Right forelimb (tissue), 1 donor: ENCODE measurements at regions not wholly inside any gene's neighbourhood (a gene's known extent, or its start where the extent isn't known, plus 50 kb on each side); places are given as distances from the start of the nearest gene placed in this dataset.

Experiments used
- DNase-seq: peaks from one replicate; pipeline ENCODE4 v3.0.0-alpha.2; 2018

GRCh38 chrX:3257471-3257870, 89.0 kb downstream of the MXRA5 start:
- no peak for DNase-seq

GRCh38 chrX:3256868-3257267, 89.6 kb downstream of the MXRA5 start:
- DNase-seq, result no peak

- DNase-seq, result no peak
Observed at GRCh38 chrX:3252744-3253143, 93.7 kb downstream of the MXRA5 start.

- DNase-seq, result no peak
Observed at GRCh38 chrX:3250966-3251365, 95.5 kb downstream of the MXRA5 start.

- DNase-seq, result no peak
Observed at GRCh38 chrX:3244955-3245354, 101.5 kb downstream of the MXRA5 start.

- no peak for DNase-seq
Observed at GRCh38 chrX:3244203-3244743, 102.2 kb downstream of the MXRA5 start.

- no peak for DNase-seq
Observed at GRCh38 chrX:3232262-3232923, 114.1 kb downstream of the MXRA5 start.

GRCh38 chrX:3231766-3232165, 114.7 kb downstream of the MXRA5 start:
- DNase-seq, result no peak

- no peak for DNase-seq
Observed at GRCh38 chrX:3230496-3230895, 116.0 kb downstream of the MXRA5 start.

GRCh38 chrX:3227526-3227925, 118.9 kb downstream of the MXRA5 start:
- no peak for DNase-seq

- no peak for DNase-seq
Observed at GRCh38 chrX:3226087-3226486, 120.4 kb downstream of the MXRA5 start.

- no peak for DNase-seq
Observed at GRCh38 chrX:3221643-3222042, 124.8 kb downstream of the MXRA5 start.

GRCh38 chrX:3219667-3220066, 126.8 kb downstream of the MXRA5 start:
- no peak for DNase-seq

GRCh38 chrX:3219231-3219630, 127.2 kb downstream of the MXRA5 start:
- DNase-seq, result no peak

- DNase-seq, result no peak
Observed at GRCh38 chrX:3218442-3218841, 128.0 kb downstream of the MXRA5 start.

GRCh38 chrX:3216581-3217180, 129.8 kb downstream of the MXRA5 start:
- no peak for DNase-seq

- no peak for DNase-seq
Observed at GRCh38 chrX:3215249-3215648, 131.2 kb downstream of the MXRA5 start.

- DNase-seq, result no peak
Observed at GRCh38 chrX:3206314-3206713, 140.1 kb downstream of the MXRA5 start.

GRCh38 chrX:3204606-3205005, 141.8 kb downstream of the MXRA5 start:
- DNase-seq, result no peak

GRCh38 chrX:3195845-3196244, 150.6 kb downstream of the MXRA5 start:
- DNase-seq, result no peak

- no peak for DNase-seq
Observed at GRCh38 chrX:3192835-3193234, 151.6 kb downstream of the ARSF start.

GRCh38 chrX:3191796-3192195, 150.5 kb downstream of the ARSF start:
- DNase-seq, result no peak

- no peak for DNase-seq
Observed at GRCh38 chrX:3191201-3191600, 149.9 kb downstream of the ARSF start.

GRCh38 chrX:3184176-3184930, 143.1 kb downstream of the ARSF start:
- peak; percentile 44 for DNase-seq
